Skin epidermis (tissue), 12 donors: ENCODE measurements at regions not wholly inside any gene's neighbourhood (a gene's known extent, or its start where the extent isn't known, plus 50 kb on each side); places are given as distances from the start of the nearest gene placed in this dataset.

ENCODE experiments used
- H3K27ac ChIP-seq, 21 experiments: fragments of 200-600 bp; sonication (generic) in 11 of 21; one replicate each; pipeline ENCODE4 v1.5.0; 2020; ENCODE audit warnings: mild to moderate bottlenecking in 3 of 21, inconsistent platforms in 2 of 21, moderate library complexity in 2 of 21
- H3K4me3 ChIP-seq, 7 experiments: fragments of 200-600 bp; sonication (generic) in 2 of 7; one replicate each; pipeline ENCODE4 v1.5.0; 2020; ENCODE audit warnings: inconsistent platforms in 2 of 7, mild to moderate bottlenecking in 2 of 7, moderate library complexity in 1 of 7

DNA sequence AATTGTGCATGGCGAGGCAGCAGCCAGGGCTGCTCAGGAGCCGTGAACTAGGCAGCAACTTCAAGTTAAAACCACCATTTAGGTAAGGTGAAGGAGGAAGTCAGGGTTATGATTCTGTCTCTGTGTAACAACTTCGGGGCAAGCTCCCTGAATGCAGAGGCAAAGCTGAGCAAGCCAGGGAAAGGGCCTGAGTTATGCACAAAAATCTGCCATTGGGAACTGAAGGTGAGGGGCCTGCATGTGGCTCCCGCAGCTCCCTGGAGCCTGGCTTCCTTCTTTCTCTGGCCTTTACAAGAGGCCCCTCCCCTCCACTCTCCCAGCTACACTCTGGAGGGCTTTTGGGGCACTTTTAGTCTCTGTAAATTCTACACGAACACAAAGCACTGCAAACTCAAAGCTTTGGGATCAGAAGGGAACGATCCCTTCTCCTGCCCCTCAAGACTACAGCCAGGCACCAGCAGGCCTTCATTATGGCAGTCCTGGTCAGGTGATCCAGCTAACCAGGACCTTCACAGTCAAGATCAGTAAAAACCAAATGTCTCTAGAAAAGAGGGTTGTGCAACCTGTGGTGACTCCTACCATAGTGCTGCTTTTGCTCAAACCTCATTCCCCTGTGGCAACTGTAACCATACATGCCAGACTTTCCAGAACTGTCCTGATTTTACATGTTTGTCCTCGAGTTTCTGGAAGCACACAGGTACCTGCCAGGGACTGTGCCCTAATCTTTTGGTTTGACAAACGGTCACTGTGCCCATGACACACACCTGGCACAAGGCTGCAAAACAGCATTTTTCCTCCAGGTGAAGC is 67.2 kb upstream of the PTGR2 start:
- Histone ChIP-seq H3K27ac (peak overlapping the region in 20 of 21 experiments; percentile 66 to 100 (median 96)), H3K4me3 (peak overlapping the region in 1 of 7 experiments; percentile 50)

DNA sequence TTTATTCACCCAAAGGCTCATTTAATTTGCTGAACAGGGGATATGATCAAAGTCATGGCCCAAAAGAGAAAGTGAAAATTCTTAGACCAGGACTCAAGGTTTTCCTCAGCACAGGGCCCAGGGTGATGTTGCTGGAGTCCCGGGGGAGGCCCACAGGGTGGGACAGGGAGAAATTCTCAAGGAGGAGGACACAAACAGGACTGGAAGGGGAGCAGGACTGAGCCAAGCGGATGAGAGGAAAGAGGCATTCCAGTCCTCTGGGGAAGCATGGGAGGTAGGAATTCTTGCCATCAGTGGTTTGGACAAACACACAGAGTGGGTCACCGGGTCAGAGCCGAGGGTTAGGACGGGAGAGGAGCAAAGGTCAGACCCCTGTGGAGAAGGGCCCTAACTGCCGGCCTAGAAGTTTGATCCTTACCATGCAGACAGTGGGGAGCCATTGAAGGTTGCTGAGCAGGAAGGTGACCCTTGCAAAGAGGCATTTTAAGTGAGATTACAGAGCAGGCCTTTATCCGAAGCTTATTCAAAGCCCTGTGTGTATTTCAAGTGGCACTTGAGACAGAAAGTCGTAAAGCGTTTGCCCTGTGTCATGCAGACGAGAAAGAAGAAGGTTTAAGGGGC is 68.4 kb upstream of the PTGR2 start:
- H3K27ac ChIP-seq, result peak overlapping the region in 16 of 21 experiments; percentile 21 to 100 (median 93)

DNA sequence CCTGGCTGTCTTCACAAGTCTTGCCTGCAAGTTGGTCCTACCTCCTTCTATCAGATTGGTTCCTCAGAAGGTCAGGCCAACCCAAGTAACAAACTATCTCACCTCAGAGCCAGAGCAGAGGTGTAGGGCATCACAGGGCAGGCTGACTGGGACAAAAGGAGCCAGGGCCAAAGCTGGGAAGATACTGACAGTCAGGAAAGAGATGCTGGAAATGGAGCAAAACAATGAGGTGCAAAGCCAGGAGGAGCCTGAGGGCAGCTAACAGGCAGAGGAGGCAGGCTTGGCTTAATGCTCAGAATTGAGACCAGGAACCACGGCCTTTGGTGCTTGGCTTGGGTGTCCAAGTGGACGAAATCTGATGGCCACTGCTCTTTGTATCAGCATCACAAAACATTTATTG is 68.4 kb upstream of the PNMA1 start:
- Histone ChIP-seq H3K27ac (peak overlapping the region in 10 of 21 experiments; percentile 22 to 100 (median 95)), H3K4me3 (no peak overlapping the region)

More for the DNA sequence above, 68.4 kb upstream of the PTGR2 start:
- H3K4me3 ChIP-seq, result no peak overlapping the region

DNA sequence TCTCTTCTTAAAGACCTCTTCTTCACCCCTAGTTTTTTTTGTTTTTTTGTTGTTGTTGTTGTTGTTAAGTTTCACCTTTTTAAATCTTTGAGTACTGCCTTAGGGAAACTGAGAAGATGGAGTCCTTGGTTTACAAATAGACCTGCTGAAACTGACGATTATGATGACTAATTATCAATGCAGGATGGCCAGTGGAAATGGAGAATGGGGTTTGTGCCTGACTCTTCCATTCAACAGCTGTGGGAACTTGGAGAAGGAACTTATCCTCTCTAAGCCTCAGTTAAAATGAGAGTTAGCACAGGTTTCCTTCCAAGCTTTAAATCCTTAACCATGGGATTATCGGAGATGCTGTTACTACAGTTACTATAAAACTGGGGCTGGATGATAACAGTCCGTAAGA is 66.7 kb upstream of the PNMA1 start:
- peak overlapping the region in 1 of 21 experiments; percentile 10 for H3K27ac ChIP-seq

DNA sequence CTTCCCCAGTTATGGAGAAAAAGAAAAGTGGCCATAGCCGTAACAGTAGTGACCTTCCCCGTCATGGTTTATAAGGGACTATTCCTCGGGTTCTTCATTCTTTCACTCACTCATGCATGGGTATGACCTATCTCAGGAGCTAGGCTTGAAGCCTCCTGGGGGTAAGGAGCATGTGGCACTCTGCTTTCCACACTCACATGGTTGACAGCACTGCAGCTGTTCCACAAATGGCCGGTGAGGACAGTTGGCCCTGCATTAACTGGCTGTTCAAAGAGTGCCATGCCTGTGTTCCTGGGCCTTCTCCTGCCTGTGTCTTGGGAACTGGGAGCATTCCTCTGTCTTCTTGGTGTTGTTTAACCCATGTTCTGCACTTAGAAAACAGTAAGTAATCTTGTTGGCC is 66.2 kb upstream of the PNMA1 start:
- Histone ChIP-seq H3K4me3 (no peak overlapping the region), H3K27ac (no peak overlapping the region)

More for the DNA sequence above, 66.7 kb upstream of the PNMA1 start:
- H3K4me3 ChIP-seq, result no peak overlapping the region

DNA sequence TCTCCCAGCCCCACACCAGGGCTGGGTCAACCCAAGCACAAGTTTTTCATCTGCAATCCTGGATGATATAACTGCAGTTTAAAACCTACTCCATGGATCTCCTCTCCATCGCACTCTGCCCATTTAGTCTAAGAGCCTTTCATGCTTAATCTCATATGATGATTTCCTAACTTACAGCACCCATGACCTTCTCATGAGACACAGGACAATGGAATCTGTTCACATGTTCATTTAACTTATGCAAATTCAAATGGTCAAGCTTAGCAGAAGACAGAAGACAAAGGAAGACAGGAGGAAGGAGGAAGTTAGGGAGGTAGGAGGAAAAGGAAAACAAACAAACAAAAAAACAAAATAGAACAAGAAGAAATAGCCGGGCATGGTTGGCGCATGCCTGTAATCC is 64.6 kb upstream of the PNMA1 start:
- Histone ChIP-seq H3K27ac (peak overlapping the region in 1 of 21 experiments; percentile 67), H3K4me3 (no peak overlapping the region)

DNA sequence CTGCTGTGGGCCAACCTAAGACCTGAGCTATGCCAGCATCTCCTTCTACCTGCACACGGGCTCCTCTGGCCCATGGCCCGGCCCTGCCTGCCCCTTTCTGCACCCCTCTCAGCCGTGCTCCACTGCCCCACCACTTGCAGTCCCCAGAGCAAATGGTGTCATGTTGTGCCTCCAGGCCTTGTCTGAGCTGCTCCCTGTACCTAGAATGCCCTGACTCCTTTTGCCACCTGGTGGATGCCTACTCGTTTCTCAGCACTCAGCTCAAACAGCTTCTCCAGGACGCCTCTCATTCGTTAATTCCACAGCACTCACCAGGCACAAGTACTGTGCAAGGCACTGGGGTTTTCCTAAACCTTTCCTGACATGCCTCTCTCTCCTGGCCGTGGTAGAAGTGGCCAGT is 63.2 kb upstream of the PNMA1 start:
- Histone ChIP-seq H3K27ac (peak overlapping the region in 2 of 21 experiments; percentile 11 to 47), H3K4me3 (no peak overlapping the region)

DNA sequence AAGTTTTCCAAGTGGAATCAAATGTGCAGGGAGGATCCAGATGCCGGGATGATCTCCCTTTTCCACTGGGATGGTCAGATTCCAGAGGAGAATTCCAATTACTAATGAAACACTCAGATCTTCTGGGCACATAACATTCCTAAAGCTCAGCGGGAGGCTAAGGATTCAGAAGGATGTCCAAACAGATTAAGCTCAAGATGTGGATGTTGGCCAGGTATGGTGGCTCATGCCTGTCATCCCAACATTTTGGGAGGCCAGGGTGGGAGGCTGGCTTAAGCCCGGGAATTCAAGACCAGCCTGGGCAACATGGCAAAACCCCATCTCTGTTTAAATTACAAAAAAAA is 62.0 kb upstream of the PNMA1 start:
- peak overlapping the region in 15 of 21 experiments; percentile 17 to 82 (median 57) for H3K27ac ChIP-seq
- no peak overlapping the region for H3K4me3 ChIP-seq

DNA sequence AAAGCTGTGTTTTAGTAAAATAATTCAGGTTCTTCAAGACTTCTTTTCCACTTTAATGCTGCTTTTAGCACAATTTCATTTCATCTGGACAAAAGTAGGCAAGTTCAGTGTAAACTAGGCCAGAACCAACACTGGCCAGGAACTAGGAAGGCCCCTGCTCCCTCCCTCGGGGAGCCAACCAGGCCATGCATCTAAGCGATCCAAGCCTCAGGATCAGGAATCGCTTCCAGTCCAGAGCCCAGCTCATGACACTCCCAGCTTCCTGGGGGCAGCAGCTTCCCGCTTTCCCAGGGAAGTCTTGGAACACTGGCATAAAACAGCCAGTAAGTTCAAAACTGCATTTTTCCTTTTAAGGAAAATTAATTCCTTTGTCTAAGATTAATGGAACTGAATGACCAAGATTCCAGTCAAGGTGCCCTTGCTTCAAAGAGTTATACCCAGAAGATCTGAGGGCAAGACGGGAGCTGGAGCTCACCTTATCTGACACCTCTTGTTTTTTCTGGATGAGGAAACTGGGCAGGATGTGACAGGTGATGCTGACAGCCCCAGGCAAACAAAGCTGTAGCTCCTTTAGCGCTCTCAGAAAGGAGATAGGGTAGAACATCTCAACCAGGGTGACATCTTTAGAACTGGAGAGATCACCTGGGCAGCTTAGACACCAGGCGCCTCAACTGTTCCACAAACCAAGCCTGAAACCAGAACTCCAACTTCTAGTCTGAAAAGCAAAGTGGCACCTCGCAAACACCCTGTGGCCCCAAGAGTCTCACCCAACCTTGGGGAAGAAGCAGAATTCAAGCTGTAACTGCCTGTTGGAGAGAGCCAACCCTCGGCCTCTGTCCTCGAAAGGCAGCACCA is 61.4 kb upstream of the PNMA1 start:
- peak overlapping the region in 17 of 21 experiments; percentile 17 to 82 (median 56) for H3K27ac ChIP-seq
- H3K4me3 ChIP-seq, result no peak overlapping the region

DNA sequence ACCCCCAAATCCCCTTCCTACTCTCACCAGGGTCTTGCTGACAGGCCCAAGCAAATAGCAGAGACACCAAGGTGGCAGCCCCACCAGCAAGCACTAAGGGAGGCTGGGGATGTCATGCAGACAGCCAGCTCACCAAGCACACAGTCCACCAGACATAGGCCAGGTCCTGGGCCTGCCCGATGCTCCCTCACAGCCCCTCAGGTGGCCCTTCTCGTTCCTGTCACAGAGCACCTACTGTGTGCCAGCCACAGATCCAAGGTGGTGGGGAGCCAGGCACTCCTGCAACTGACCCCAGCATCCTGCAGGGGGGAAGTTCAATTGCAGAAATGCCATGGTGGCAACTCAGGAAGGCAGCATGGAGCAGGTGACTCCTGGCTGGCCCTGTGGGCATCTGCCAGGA is 60.5 kb upstream of the PNMA1 start:
- Histone ChIP-seq H3K27ac (peak overlapping the region in 17 of 21 experiments; percentile 0 to 82 (median 56)), H3K4me3 (no peak overlapping the region)

DNA sequence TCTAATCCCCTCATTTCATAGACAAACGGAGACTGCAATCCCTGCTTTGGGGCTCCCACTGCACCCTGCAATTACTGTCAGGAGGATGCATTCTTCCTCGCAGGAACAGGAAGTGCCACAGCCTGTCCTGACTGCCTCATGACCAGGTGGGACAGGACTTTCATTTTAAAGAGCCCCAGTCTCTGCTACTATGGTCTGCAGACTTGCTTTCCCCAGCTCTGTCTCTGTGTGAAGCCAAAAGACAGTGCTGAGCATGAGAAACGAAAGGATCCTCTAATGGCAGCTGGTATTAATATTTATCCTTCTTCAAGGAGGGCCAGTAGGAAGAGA is 60.0 kb upstream of the PNMA1 start:
- Histone ChIP-seq H3K4me3 (no peak overlapping the region), H3K27ac (peak overlapping the region in 13 of 21 experiments; percentile 0 to 82 (median 57))

DNA sequence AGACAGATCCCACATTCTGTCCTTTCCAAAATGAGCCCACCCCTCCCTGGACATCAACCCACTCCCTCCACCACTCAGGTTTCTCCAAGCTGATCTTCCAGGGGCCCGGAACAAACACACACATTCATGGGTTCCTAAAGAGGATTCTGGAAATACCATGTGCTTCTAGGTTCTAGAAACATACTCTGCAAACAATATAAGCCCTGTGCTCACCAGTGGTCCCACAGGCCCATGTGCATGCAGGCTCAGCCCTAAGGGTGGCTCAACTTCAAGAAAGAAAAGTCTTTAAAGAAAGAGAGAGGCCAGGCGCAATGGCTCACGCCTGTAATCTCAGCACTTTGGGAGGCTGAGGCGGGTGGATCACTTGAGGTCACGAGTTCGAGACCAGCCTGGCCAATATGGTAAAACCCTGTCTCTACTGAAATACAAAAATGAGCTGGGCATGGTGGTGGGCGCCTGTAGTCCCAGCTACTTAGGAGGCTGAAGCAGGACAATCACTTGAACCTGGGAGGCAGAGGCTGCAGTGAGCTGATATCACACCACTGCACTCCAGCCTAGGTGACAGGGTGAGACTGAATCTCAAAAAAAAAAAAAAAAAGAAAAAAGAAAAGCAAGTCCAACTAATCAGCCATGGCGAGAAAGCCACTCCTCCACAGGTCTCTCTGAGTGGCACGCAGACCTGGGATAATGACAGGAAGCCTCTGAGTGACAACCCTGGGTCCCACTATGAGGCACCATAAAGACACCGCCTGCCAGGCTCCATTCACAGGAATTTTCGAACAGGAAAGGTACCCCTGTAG is 59.5 kb upstream of the PNMA1 start:
- H3K27ac ChIP-seq, result peak overlapping the region in 8 of 21 experiments; percentile 0 to 59 (median 46)

DNA sequence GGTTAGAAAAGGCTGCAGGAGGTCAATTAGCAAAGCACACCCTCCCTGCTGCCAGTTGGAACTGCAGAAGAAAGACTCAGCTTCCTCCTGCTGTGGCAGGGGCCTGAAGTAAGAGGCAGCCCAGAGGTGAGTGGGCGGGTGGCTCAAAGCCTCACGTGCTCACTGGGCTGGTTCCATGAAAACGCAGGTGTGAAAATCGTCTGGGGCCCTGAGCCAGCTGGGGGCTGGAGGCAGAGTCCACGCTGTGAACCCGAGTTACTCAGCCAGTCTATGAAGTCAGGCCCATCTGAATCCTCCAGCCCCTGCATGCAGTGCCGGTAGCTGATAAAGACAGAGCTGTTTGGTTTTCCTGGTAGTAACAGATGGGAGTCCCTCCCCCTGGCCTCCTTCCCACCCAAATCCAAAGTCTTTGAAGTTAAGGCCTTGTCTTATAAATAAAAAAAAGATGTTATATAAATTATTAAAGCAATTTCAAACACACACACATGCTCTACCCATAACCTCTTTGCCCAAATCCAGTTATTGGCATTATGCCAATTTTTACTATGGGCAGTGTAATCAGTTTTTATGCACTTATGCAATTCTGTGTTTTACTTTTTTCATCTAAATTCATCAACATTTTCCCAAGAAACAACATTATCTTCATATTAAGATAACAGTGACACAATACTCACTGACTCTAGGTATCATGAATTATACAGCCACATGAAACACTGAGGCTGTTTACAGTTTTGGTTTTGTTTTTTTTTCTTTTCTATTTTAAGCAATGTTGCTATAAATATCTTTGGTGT is 57.9 kb upstream of the PNMA1 start:
- H3K4me3 ChIP-seq, result no peak overlapping the region
- peak overlapping the region in 20 of 21 experiments; percentile 5 to 83 (median 70) for H3K27ac ChIP-seq

More for the DNA sequence above, 59.5 kb upstream of the PNMA1 start:
- H3K4me3 ChIP-seq, result no peak overlapping the region

DNA sequence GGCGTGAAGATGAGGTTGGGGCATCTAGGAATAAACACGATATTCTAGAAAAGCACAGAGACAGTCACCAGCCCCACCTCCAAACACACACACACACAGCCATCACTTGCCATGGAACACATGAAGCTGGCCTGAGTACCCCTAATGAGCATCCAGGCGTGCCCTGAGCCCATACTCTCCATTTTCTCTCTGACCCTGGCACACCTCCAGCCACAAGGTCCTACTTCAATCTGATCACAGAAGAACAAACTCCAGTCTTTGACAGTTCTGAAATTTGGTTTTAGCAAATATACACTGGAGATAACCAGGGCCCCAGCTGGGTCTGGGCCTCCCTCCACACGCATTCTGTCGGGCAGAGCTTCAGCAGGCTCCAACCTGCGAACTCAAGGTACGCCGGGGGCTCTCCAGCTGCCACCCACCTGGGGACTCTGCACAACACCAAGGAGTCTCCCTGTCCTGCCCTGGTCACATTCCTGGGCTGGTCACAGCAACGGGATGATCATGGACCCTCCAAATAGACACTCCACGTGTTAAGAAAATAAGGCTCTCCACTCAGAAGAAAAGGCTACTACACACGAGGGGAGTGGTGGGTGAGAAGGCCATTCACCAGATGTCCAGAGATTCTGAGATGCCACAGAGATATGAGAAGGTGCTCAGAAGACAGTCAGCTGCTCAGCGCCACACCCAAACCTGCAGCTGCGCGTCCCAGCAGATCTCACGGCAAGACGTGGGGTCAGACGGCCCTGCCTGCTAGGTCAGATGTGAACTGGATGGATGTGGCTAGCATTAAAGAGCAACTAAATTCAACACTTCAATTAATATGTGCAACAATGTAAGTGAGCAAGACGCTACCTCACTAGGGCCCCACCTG is 57.0 kb upstream of the PNMA1 start:
- Histone ChIP-seq H3K27ac (peak overlapping the region in 20 of 21 experiments; percentile 5 to 83 (median 70)), H3K4me3 (no peak overlapping the region)

DNA sequence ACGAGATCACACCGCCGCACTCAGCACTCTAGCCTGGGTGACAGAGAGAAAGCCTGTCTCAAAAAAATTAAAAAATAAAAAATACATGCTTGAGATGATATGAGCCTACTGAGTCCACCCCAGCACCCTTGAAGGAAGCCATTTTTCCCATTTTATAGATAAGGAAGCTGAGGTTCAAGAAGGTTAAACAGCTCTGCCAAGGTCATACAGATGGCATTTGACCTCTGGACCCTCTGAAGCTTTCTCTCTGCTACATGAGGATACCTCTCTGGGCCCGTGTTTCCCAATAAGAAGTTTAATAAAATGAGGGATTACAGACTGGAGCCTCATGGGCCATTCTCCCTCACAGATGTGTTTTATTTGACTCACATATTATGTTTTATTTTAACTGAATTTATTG is 53.9 kb upstream of the PNMA1 start:
- H3K27ac ChIP-seq, result peak overlapping the region in 7 of 21 experiments; percentile 5 to 67 (median 52)
- H3K4me3 ChIP-seq, result no peak overlapping the region

DNA sequence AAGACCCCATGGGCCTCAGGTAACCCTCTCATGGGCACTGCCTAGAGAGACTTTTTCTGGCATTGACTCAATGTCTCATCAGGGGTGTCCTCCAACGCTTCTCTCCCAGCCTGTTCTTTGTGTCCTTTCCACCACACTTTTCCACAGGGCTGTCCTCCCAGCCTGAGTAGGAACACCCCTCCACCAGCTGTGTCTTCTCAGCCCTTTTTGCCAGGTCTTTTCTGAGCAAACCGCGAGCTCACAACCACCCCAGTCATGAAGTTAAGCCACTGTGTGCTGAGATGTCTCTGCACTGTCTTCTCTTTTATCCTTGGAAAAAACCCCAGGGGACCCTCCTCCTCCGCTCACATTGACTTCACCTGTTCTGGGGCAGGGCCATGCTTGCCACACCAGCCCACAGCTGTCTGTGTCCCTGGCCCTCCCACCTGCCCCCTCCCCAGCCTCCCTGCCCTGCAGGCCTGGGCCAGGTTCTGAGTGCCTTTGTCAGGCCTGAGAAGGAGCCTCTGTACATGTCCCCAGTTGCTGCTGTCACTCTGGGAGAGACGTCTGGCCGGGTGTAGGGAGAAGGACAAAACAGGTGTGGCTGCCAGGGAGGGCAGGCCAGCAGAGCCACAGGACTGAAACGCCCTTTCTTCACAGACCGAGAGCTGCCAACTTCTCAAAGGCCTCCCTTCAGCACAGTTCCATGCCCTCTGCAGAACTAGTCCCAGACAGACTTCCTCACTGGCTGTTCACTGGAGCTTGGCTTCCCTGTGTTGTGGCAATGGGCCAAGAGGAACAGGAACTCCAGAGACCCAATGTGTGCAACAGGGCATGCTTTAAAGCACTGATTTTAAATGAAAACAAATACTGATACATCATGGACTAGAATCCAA is 50.5 kb upstream of the PNMA1 start:
- peak overlapping the region in 20 of 21 experiments; percentile 44 to 95 (median 76) for H3K27ac ChIP-seq
- H3K4me3 ChIP-seq, result no peak overlapping the region
